GM19455 (cell line): ENCODE measurements at regions not wholly inside any gene's neighbourhood (a gene's known extent, or its start where the extent isn't known, plus 50 kb on each side); places are given as distances from the start of the nearest gene placed in this dataset.
A peak's percentile ranks its signal among the peaks of the same experiment; 100 is the strongest.

Experiments
- ATAC-seq: cut with Tn5 transposase; IDR thresholded peaks from one replicate; pipeline ENCODE4 v1.9.1; 2021; ENCODE audit not compliant: unreplicated experiment

GRCh38 chr2:58906081-58906645 is 665.0 kb upstream of the FANCL start:
- no peak for ATAC-seq

DNA sequence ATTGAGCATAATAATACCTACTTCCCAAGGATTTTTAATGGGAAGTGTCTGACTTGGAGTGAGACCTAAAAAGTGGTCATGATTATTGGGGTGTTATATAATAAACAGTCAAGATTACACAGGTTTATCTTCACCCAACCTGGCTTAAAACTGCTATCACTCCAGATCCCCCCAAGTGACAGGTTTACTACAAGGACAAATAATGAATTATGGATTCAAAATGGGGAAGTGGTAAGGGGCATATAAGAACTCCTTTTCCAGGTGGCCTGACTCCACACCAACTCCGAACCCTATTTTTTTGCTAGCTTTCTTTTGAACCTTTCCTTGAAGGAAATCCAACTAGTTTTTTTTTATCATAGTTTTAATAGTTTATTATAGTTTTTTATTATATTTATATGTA is 663.0 kb upstream of the FANCL start:
- no peak for ATAC-seq

- ATAC-seq, result no peak
These were observed 662.3 kb upstream of the FANCL start for GRCh38 chr2:58903427-58903826.

DNA sequence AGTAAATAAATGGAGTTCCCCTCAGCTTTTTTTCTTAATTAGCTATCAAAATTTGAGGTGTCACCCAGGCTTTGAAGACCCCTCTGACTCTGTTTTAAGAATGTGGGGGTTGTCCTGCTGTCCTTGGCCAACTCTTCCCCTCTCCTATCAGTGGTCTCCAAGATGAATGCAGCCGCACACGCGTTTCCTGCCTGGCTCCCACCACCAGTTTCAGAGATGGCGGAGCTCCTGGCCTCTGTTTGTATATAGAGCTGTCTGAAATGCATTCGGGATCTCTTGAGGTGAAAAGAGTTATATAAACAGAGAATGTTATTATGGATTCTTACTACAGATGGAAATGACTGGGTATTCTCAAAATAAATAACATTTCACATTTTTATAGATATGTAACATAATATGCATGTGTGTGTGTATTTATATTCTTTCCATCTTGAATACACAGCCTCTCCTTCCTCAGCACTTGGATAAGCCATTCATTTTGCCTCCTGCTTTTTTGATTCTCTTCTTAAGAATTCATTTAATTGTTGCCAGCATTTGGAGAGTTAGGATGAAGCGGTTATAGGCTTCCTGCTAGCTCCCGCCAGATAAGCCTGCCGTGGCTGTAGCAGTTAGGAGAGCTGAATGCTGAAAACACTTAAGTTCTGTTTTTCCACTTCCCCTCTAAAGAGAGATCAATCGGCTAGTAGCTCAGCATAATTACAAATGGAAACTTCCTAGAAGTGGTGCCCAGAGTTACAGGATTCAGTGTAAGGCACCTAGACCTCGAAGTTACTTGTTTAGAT is 659.3 kb upstream of the FANCL start:
- ATAC-seq, result no peak

DNA sequence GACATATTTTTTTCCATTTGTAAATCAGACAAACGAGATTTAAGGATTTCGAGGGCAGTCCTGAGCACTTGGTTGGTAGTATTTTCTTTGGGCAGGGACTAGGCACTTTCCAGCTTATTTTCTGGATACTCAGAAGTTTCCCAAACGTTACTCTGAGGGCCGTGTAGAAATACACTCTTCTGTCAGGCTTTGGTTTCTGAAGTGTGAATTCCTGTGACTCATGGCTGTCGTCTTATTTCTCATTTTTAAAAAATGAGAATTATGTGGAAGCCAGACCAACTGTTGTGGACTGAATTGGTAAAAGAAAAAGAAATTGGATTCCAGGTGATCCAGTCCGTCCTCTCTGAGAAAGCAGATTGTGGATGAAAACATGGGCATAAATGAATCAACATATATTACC is 658.6 kb upstream of the FANCL start:
- no peak for ATAC-seq

DNA sequence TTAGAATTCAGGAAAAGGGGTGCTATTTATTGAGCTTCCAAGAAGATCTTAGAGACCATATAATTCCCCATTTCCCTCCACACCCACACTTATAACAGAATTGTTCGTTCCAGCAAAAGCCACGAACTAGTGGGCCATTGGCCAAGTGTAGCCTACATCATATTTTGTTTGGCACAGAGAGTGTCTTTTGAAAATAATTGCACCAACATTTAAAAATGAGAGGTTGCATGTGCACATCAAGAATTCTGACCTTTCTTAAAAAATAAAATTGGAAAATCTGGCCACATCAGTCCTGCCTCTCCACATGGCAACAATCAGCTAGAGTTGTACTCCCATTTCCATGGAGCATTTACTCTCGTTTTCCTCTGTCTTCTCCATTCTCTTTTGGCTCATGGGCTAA is 655.5 kb upstream of the FANCL start:
- ATAC-seq, result no peak

- ATAC-seq, result no peak
These were observed 654.7 kb upstream of the FANCL start for GRCh38 chr2:58895857-58896256.

GRCh38 chr2:58893656-58894351 is 652.7 kb upstream of the FANCL start:
- no peak for ATAC-seq

- no peak for ATAC-seq
These were observed 650.8 kb upstream of the FANCL start for GRCh38 chr2:58891828-58892377.

- ATAC-seq, result no peak
These were observed 649.9 kb upstream of the FANCL start for GRCh38 chr2:58890865-58891525.

DNA sequence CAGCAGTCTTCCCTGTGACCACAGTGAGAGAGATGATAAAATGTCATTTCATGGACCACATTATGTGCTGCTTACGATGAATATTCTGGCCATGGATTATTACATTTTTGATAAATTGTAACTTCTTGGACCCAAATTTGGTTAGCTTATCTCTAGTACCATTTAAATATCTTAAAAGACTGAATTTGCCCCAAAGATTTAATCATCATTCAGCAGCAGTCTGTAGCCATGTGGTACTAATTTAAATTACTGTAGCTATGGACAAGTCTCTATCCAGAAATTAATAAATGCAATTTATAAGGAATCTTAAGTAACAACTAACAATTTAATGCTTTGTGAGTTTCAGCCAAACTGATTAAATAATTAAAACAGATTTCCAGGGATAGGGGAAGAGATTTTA is 644.9 kb upstream of the FANCL start:
- no peak for ATAC-seq

GRCh38 chr2:58879834-58880233 is 638.7 kb upstream of the FANCL start:
- ATAC-seq, result no peak

- ATAC-seq, result no peak
These were observed 637.7 kb upstream of the FANCL start for GRCh38 chr2:58878778-58879177.

DNA sequence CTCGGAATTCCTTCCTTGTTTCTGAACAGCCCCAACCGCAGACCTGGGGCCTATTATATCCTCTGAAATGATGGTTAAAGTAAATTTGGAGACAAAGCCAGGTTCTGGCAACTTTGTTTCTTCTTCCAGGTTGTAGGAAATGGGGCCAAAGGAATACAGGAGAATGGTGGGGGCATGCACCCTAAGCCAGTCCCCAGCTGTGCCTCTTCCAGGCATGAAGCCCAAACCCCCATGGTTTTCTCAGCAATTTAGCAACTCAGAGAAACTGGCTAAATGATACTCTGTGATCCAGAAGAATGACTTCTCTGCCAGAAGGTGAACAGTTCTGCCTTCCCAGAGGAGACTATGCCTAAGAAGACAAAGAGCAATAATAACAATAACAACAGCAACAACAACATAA is 635.0 kb upstream of the FANCL start:
- ATAC-seq, result no peak

DNA sequence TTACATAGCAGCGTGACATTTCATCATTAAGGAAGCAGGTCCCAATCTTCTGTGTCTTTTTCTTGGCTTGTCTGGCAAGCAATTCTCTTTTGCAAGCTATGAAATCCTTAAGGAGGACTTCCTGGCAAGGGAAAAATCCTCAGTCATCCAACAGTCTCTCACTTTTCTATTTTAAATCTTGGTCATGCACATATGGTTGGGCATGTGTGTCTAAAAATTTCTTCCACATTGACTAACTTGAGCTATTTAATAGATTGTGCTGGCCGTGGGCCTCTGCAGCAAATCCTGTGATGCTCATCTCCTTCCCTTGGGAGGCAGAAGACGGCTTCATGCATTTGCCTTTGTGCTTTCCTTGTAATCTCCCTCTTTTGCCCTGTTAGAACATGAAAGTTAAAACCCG is 634.3 kb upstream of the FANCL start:
- no peak for ATAC-seq

GRCh38 chr2:58871469-58872142 is 630.5 kb upstream of the FANCL start:
- no peak for ATAC-seq

GRCh38 chr2:58870704-58871103 is 629.6 kb upstream of the FANCL start:
- ATAC-seq, result no peak

DNA sequence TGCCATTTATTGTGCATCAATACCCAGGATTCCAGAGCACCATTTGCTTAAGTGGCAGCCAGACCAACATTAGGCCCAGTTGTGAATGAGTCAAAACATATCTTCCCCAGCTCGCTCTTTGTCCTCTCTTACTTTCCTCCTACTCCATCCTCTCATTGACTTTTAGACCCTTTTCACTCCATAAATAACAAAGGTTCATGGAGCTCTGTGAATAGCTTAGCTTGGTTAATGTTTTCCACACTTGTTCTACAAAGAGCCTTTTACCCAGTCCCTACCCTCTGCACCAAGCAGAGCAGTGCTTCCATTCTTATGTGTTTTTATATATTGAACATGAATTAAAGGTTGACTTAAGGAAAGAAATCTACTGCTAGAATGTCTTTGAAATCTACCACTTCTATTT is 625.8 kb upstream of the FANCL start:
- ATAC-seq, result no peak

- ATAC-seq, result no peak
These were observed 625.4 kb upstream of the FANCL start for GRCh38 chr2:58866527-58866926.

DNA sequence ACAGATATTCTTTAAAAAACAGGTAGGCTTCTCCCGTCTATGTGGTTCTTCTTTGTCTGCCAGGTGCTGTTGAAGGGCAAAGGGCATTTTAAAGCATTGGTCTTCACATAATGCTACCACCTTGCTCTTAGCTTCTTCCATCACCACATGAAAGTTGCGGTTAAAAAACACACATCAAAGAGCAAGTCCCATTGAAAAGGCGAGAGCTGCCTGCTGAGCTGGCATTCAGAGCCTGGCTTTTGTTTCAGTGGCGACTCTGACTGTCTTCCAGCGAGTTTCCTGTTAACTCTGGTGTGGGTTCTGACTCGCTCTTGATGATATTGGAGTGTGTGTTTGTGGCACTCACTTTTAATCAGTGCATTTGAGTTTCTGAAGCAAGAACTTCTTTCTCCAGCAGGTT is 624.9 kb upstream of the FANCL start:
- no peak for ATAC-seq

- ATAC-seq, result peak; percentile 71
These were observed 624.3 kb upstream of the FANCL start for GRCh38 chr2:58865436-58865835.
